NCI-H1105 (cell line): ENCODE measurements at regions not wholly inside any gene's neighbourhood (a gene's known extent, or its start where the extent isn't known, plus 50 kb on each side); places are given as distances from the start of the nearest gene placed in this dataset.

Experiments used
- DNase-seq: peaks from one replicate; lab custom pipeline; 2025; lab: John Stamatoyannopoulos, UW

- DNase-seq: no peak
These were observed 136.5 kb upstream of the ZNF236 start for GRCh38 chr18:76685860-76686259.

- no peak for DNase-seq
These were observed 137.0 kb upstream of the ZNF236 start for GRCh38 chr18:76685402-76685801.

- no peak for DNase-seq
These were observed 138.1 kb upstream of the ZNF236 start for GRCh38 chr18:76684265-76684664.

- no peak for DNase-seq
These were observed 142.4 kb upstream of the ZNF236 start for GRCh38 chr18:76679945-76680344.

- DNase-seq: no peak
These were observed 143.1 kb upstream of the ZNF236 start for GRCh38 chr18:76679259-76679658.

- no peak for DNase-seq
These were observed 144.1 kb upstream of the ZNF236 start for GRCh38 chr18:76678248-76678647.

GRCh38 chr18:76674596-76674995 is 147.8 kb upstream of the ZNF236 start:
- DNase-seq: no peak

GRCh38 chr18:76673281-76674185 is 148.8 kb upstream of the ZNF236 start:
- no peak for DNase-seq

- no peak for DNase-seq
These were observed 149.7 kb upstream of the ZNF236 start for GRCh38 chr18:76672627-76673026.

GRCh38 chr18:76670564-76671288 is 151.6 kb upstream of the ZNF236 start:
- DNase-seq: no peak

- DNase-seq: no peak
These were observed 153.8 kb upstream of the ZNF236 start for GRCh38 chr18:76668546-76668945.

GRCh38 chr18:76668119-76668518 is 154.2 kb upstream of the ZNF236 start:
- no peak for DNase-seq

GRCh38 chr18:76667603-76668002 is 154.8 kb upstream of the ZNF236 start:
- DNase-seq: no peak

- DNase-seq: no peak
These were observed 159.7 kb upstream of the ZNF236 start for GRCh38 chr18:76662626-76663025.

- no peak for DNase-seq
These were observed 161.7 kb upstream of the ZNF236 start for GRCh38 chr18:76660571-76661192.

- no peak for DNase-seq
These were observed 163.6 kb upstream of the ZNF516 start for GRCh38 chr18:76658627-76659026.

GRCh38 chr18:76657911-76658470 is 162.9 kb upstream of the ZNF516 start:
- no peak for DNase-seq

- DNase-seq: no peak
These were observed 162.1 kb upstream of the ZNF516 start for GRCh38 chr18:76656925-76657827.

GRCh38 chr18:76654577-76654976 is 159.5 kb upstream of the ZNF516 start:
- peak; percentile 39 for DNase-seq

- DNase-seq: no peak
These were observed 152.3 kb upstream of the ZNF516 start for GRCh38 chr18:76647322-76647721.

- no peak for DNase-seq
These were observed 149.5 kb upstream of the ZNF516 start for GRCh38 chr18:76644580-76644979.
